Lung (tissue), 11 donors: ENCODE measurements at regions not wholly inside any gene's neighbourhood (a gene's known extent, or its start where the extent isn't known, plus 50 kb on each side); places are given as distances from the start of the nearest gene placed in this dataset.
A peak's percentile ranks its signal among the peaks of the same experiment; 100 is the strongest.

ENCODE experiments used
- ATAC-seq: fragments of 200-7000 bp; cut with Tn5 transposase; one replicate; pipeline ENCODE4 v1.9.1; 2020; ENCODE audit warnings: moderate number of reproducible peaks; ENCODE audit not compliant: insufficient read depth, low FRiP score
- DNase-seq, 3 donors: peaks; one replicate each; pipeline ENCODE4 v3.0.0-alpha.2; 2013 to 2017
- H3K27ac ChIP-seq, 2 donors: one replicate each; pipeline ENCODE4 v1.5.1; 2013; ENCODE audit warnings: mild to moderate bottlenecking in 2 of 2, moderate library complexity in 2 of 2, control low read depth in 1 of 2, inconsistent platforms in 1 of 2, low read depth in 1 of 2, low read length in 1 of 2
- H3K27me3 ChIP-seq, 3 donors: one replicate each; pipeline ENCODE4 v1.5.1; 2013; ENCODE audit warnings: low read length in 2 of 3; ENCODE audit not compliant: control insufficient read depth in 3 of 3, insufficient read depth in 3 of 3
- H3K36me3 ChIP-seq, 4 donors: one replicate each; pipeline ENCODE4 v1.5.1; 2013; ENCODE audit warnings: low read length in 4 of 4, mild to moderate bottlenecking in 1 of 4, moderate library complexity in 1 of 4; ENCODE audit not compliant: control insufficient read depth in 4 of 4, insufficient read depth in 4 of 4
- H3K4me1 ChIP-seq, 5 donors: one replicate each; pipeline ENCODE4 v1.5.1; 2013; ENCODE audit warnings: low read length in 5 of 5, mild to moderate bottlenecking in 2 of 5, moderate library complexity in 1 of 5; ENCODE audit not compliant: control insufficient read depth in 5 of 5, insufficient read depth in 5 of 5
- H3K4me3 ChIP-seq: one replicate; pipeline ENCODE4 v1.5.1; 2013; ENCODE audit warnings: mild to moderate bottlenecking, control low read depth, moderate library complexity
- H3K9ac ChIP-seq, 2 donors: one replicate each; pipeline ENCODE4 v1.5.1; 2013; ENCODE audit warnings: low read length in 2 of 2, control low read depth in 1 of 2; ENCODE audit not compliant: insufficient read depth in 1 of 2
- H3K9me3 ChIP-seq, 4 donors: one replicate each; pipeline ENCODE4 v1.5.1; 2013; ENCODE audit warnings: low read length in 3 of 4, mild to moderate bottlenecking in 1 of 4, moderate library complexity in 1 of 4; ENCODE audit not compliant: control insufficient read depth in 4 of 4, insufficient read depth in 3 of 4
- CTCF ChIP-seq: IDR thresholded peaks from 2 replicates; pipeline ENCODE4 v1.5.1; 2012; ENCODE audit warnings: mild to moderate bottlenecking; ENCODE audit errors: control extremely low read depth, extremely low read depth
- WGBS, 2 donors: extraction: QIAGEN DNeasy Blood & Tissue Kit; methylation state at CpG; one replicate each; pipeline ENCODE4 v1.1.7; 2013; 5-methylcytosine and 5-hydroxymethylcytosine counted together
- donor health status: control.
- donor health status: control.
- donor health status: Bipolar disorder and iron deficiency.
- donor health status: healthy.
- donor health status: DM: yes; HTN: yes; CAD: no.

- no peaks in the 10 kb centered on the region for H3K27me3 ChIP-seq
- H3K27ac ChIP-seq = no peak overlapping the region
- no peak overlapping the region for H3K4me3 ChIP-seq
- H3K9ac ChIP-seq = no peak overlapping the region
- TF ChIP-seq CTCF = no peak
- H3K36me3 ChIP-seq = no peaks in the 10 kb centered on the region
- H3K9me3 ChIP-seq = no peaks in the 10 kb centered on the region
- WGBS, 2 donors = 24 to 38% methylated on average over 9 of the region's 9 CpGs
- DNase-seq = peak; percentile 21 to 52 (median 21)
- H3K4me1 ChIP-seq = peaks cover 0 to 1% (median 0%) of the 10 kb centered on the region in 5 donors
- no peak for ATAC-seq
Measured at GRCh38 chr9:118522093-118523028, 818.2 kb downstream of the TLR4 start.

GRCh38 chr9:118527261-118527660, 823.1 kb downstream of the TLR4 start:
- no peak overlapping the region for H3K4me3 ChIP-seq
- DNase-seq = no peak
- ATAC-seq = no peak

GRCh38 chr9:118529210-118529609, 825.0 kb downstream of the TLR4 start:
- no peak for TF ChIP-seq CTCF
- H3K9ac ChIP-seq = no peak overlapping the region
- no peak overlapping the region for H3K4me3 ChIP-seq
- WGBS, 2 donors = 19 to 33% methylated on average over 3 of the region's 3 CpGs
- H3K27ac ChIP-seq = no peak overlapping the region
- no peaks in the 10 kb centered on the region for H3K27me3 ChIP-seq
- no peaks in the 10 kb centered on the region for H3K4me1 ChIP-seq
- H3K9me3 ChIP-seq = no peaks in the 10 kb centered on the region
- DNase-seq (peak in 2 of 3 donors; percentile 2), ATAC-seq (no peak)
- H3K36me3 ChIP-seq = no peaks in the 10 kb centered on the region

More at GRCh38 chr9:118527261-118527660, 823.1 kb downstream of the TLR4 start:
- H3K9me3 ChIP-seq = no peaks in the 10 kb centered on the region
- 78 to 95% methylated on average over 1 of the region's 1 CpG for WGBS, 2 donors
- no peaks in the 10 kb centered on the region for H3K36me3 ChIP-seq
- H3K4me1 ChIP-seq = no peaks in the 10 kb centered on the region
- no peaks in the 10 kb centered on the region for H3K27me3 ChIP-seq
- no peak overlapping the region for H3K27ac ChIP-seq
- TF ChIP-seq CTCF = no peak
- H3K9ac ChIP-seq = no peak overlapping the region
